ENCODE measurements at regions not wholly inside any gene's neighbourhood (a gene's known extent, or its start where the extent isn't known, plus 50 kb on each side); places are given as distances from the start of the nearest gene placed in this dataset.

DNA sequence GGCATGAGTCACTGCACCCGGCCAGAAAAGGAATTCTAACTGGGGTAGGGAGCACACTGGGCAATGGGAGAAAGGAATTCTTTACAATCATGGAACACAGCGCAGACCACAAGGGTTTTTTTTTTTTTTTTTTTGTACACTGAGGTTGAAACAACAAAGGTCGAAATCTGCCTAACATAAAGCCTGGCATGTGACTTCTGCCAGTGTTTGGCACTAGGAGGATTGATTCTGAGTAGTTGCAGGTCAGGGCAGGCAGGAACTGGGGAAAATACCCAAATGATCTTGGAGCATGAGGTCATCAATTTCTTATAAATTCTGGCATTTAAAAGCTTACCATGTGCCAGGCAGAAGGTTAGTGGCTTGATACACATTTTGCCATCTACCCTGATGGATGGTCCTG, 202.0 kb upstream of the SNX19 start:
- DNase-seq (ENCODE audit: low read depth in 2 of 2): no peak

DNA sequence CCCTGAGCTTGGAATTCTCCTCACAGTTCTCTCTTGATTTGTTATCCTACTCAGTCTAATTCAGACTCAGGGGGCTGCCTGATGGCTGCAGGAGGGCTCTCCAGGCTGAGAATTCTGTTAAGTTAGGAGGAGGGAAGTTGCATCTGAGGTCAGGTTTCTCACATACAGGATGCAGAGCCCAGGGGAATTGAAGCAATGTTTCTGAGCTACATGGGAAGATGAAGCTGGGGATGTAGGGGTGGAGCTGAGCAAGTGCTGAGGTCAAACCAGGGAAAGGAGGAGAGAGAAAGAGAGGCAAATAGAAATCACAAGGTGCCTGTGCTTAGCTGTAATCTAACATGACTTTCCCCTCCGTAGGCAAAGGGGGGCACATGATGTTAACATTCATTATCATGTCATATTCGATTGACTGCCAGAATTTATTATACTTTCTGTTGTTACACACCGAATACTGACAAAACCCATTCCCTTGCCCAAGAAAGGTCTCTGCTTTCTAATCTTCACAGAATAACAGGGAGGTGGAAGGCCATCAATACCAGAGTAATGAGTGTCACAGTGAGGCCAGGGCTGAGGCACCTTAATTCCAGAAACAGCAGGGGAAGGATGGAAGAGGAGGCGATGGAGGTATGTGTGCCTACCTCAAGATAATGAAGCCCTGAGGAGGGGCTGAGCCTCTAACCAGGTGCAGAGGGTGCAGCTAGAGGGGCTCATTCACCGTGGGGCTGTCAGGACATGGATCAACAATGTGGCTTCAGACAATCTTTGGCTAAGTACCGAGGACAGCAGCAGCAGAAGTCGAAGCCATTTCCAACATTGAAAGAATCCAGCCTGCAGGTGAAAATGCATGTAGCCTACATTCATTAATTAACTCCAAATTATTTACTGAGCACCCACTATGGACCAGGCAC, 205.4 kb upstream of the SNX19 start:
- DNase-seq (ENCODE audit: low read depth in 2 of 2): no peak

DNA sequence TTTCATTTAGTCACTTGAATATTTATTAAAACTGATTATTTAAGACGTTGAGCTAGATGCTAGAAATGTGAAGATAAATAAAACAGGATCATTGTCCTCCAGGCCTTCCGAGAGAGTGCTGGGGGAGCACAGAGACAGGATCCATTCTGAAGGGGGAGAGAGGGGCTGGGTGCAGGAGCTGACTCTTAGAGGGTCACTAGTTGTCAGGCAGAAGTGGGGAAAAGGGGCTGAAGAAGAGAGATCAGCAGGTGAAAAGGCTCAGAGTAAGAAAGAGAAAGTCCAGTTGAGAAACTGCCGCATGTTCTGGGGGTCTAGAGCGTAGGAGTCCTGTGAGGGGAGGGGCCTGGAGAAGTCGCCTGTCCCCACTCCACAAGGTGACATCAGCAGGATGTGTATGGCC, 206.2 kb upstream of the SNX19 start:
- DNase-seq (ENCODE audit: low read depth in 2 of 2): no peak

DNA sequence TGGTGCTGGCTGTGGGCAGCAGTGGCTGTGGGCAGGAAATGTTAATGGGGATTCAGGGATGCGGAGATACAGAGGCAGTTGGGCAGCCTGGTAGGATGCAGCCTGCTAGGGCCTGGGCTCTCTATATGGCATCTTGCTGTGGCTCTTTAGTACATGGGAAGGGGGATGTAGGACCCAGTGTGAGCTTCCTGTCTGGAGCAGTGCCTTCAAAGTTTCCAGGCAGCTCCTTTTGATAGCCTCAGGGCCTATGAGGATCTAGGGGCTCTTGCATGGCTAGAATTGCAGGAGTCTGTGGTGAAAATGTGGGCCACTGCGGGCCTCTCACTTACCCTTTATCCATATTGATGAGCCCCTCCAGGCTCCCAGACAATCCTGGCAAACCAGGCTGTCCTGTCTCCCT, 213.2 kb upstream of the SNX19 start:
- DNase-seq (ENCODE audit: low read depth in 2 of 2): no peak

DNA sequence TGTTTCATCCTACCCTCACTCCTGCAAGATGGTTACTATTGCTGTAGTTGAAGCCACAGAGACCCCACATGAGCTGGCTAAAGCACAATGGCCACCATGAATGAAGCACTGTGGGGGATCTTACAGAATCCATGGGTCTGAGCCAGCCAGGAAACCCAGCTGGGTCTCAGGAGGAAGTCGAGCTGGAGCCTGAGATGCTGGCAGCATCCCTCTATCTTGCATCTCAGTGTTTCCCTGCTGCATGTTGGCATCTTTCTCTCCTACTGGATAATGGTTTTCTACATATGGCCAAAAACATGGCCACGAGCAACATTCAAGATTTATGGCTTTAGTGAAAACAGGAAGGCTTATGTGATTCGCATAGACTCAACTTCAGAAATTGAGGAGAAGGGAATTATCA, 219.3 kb upstream of the SNX19 start:
- no peak for DNase-seq (ENCODE audit: low read depth in 2 of 2)

DNA sequence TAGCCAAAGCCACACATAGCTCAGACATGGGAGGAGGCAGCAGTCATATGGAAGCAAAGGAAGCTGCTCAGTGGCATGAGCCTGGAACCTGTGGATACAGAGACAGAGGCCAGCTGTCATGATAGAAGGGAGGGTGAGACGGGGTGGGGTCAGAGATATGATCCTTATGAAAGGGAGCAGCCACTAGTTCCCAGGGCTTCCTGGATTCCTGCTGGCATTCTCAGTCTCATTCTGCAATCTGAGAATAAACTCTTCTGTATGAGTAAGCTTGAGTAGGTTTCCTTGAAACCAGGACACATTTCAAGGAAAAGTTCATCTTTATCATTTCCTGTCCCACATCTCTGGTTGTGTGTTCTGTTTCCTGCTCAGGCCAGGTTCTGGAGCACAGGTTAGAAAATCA, 220.2 kb upstream of the SNX19 start:
- DNase-seq (ENCODE audit: low read depth in 2 of 2): no peak

DNA sequence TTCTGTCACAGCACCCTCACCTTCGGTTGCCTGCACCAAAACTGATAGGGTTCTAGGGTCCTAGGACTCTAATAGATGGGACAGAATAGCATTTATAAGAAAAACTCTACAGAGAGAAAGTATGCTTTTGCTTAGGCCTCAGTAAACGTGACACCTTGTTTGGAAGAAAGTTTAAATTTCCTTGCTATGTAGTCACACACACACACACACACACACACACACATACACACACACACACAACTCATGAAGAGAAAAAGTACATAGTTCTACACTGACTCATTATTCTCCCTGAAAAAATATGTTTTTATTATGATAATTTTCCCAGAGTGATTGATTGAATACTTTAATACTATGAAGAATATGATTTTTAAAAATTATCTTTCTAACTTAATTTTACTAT, 220.8 kb upstream of the SNX19 start:
- DNase-seq (ENCODE audit: low read depth in 2 of 2): no peak

DNA sequence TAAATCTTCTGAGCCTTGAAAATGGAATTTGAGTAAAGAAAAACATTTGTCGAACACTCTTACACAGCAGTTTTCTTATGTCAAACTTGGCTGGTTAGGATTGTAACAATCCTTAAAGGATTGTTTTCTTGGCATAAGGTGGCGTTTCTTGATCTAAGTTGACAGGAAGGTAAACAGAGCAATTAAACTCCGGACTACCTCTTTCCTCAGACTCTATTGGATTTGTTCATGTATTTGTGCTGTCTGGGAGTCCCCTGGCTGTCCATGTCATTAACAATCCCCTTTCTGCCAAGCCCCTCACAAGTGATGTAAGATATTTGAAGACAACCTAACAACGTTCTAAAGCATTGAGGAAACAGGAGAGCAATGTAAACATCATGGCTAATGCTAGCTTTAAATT, 222.5 kb upstream of the SNX19 start:
- no peak for DNase-seq (ENCODE audit: low read depth in 2 of 2)

DNA sequence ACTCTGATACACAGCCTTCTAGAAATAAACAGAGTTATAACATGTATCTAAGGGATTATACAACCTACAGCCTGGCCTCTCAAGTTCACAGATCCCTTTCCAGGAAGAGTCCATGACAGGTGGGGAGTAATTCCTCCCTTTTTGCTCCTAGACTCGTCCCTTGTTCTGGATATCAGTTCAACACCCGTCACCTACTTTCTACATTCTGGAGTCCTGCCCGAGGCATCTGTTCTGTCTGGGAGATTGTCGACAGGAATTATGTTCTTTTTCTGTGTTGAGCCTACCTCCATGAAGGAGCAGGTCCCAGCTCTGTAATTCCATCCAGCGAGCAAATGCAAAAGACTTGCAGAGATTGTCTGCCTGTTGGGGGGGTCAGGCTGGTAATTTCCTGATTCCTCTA, 224.6 kb upstream of the NTM start:
- no peak for DNase-seq (ENCODE audit: low read depth in 2 of 2)

DNA sequence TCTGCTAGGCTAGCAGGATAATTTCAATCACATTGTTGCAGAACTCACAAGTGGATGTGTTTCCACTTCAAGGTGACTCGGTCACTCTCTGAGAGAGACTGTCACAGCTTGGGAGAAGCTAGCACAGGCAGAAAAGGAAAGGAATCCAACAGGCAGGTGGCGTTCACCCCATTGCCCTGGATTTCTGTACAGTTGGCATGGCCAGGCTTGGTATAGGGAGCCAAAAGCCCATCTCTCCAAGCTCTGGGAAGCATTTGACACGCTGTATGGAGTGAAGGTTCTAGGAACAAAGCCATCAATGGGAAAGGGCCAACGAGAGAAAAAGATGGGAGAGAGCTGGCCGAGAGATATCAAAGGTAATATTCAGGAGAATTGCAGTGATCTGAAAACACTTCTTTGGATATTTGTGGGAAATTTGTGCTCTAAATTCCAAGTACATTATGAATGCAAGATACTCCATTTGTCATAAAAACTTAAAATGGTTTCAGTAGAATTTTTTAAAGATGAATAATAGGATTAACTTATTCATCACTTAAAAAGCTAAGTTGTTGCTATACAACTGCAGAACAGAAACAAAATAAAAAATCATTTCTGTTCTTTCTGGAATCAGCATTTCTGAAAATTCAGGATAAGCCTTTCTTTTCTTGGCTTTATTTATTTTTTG, 223.5 kb upstream of the NTM start:
- no peak for DNase-seq (ENCODE audit: low read depth in 2 of 2)

DNA sequence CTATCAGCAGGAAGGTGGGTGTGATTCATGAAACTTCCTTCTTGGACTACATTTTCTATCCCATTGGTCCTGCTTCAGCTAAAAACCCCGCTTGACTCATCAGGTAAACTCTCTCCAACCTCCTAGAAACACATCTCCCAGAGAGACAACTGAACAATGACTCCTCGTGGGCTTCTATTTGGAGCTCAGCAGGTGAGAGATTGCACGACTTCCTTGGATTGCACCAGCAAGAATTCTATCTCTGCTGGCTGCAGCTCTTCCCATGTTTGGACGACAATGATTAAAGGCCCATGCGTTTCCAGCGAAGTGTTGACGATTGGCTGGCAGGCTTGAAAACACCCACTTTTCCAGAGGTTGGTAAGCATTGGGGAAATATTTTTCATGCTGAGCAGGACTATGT, 216.1 kb upstream of the NTM start:
- no peak for DNase-seq (ENCODE audit: low read depth in 2 of 2)

DNA sequence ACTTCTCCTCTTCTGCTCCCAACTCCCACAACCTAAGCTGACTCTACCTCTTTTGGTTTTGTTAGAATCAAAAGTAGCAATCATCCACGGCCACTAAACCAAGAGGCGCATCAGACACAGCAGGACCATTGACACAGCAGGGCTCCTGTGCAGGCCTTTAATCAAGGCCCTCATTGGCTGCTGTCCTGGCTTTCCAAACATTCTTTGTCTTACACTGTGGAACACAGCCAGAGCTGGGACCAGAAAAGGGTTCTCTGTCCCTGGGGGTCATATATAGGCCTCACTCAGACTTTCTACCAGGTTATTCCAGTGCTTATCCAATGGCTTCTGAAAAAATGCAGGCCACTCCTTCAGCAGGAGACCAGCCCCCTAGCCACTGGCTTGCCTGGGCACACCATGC, 212.7 kb upstream of the NTM start:
- no peak for DNase-seq (ENCODE audit: low read depth in 2 of 2)

DNA sequence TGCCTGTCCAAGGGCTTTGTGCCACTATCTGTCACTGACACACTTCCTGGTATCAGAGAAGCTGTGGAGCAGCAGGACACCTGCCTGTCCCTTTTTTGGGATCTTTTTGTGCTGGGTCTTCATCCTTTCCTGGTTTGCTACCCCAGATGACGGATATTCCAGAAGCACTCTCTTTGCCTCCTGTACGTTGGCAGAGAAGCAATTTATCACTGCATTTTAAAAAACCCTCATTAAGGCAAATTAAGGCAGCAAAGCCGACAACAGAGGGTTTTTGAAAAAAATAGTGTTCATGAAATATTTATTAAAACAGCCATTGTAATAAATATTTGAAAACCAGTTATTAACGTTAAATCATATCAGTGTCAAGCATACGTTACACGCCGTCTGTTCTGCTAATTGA, 209.6 kb upstream of the NTM start:
- no peak for DNase-seq (ENCODE audit: low read depth in 2 of 2)

DNA sequence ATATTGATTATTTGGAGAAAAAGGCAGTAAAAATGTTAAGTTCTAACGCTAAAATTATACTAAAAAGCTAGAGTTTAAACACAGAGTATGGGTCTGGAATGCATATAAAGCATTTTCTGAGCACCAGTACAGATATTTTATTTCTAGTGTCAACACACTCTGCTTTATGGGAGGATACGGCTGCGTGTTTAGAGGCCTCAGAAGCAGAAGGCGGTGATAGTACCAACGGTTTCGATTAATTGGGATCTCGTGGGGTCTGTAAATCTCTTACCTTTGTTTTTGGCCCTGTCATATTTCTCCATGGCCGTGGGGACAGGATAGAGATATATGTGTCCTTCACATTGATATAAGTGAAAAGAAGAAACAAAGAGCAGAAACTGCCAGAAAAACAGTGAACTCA, 206.8 kb upstream of the NTM start:
- no peak for DNase-seq (ENCODE audit: low read depth in 2 of 2)

DNA sequence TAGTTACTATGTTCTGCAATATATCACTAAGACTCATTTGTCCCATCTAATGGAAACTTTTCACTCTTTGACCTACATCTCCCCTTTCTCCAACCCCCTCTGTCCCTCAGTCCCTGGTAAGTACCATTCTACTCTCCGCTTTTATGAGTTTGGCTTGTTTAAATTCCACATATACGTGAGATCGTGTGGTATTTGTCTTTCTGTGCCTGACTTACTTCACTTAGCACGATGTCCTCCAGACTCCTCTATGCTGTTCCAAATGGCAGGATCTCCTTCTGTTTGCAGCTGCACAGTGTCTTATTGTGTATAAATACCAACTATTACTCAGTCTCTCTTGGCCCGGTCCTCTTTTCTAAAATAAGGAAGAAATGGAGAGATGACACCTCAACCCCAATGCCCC, 205.4 kb upstream of the NTM start:
- DNase-seq (ENCODE audit: low read depth in 2 of 2): no peak

DNA sequence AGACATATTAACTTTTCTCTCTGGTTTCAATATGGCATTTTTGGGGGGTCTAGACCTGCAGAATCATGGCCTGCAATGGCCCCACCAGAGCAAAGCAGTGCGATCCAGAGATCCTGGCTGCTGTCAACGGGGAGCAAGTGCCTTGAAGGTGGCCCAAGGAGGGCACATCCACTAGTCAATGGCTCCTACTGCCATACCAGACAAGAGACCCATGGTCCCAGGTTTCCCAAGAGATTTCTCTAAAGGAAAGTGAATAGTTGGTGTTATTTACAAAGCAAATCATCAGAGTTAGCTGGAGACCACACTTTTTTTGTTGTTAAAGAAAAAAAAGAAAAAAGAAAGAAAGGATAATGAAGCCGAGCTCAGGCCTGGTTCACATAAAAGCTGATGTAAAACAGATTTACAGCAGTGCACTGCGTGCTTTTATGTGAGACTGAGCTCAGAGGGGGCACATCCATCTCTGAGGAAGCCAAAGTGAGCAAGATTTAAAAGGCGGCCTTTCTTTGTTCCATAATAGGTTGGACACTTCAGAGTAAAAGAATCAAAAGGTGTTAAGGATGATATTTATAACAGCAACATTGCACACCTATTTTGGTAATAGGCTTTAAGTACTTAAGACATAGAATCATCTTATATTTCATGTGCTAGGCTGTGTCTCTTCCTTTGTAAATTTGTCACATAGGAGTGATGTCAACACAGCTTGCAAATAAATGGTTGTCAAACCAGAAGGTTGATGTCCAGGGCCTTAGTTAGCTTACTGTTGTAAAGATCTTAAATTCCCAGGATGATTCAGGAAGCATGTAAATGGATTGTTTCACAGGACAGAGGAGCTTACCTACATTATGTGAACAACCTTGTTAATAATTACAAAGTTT, 201.3 kb upstream of the NTM start:
- no peak for DNase-seq (ENCODE audit: low read depth in 2 of 2)

DNA sequence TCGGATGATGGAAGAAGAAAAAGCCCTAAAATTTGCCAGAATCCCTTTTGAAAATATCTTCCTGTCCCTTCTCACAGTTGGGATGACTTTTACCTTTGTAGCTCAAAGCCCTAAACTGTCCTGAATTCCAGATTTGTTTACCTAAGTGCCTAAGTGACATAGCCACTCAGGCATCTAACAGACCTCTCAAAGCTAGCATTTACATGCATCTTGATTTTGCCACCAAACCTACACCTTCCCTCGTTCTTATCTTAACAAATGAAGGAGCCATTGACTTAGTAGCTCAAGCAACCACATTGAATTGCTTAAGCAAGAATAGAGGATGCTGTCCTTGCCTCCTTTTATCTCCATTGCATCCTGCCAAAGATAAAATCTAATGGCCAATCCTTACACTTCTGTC, 198.4 kb upstream of the NTM start:
- DNase-seq (ENCODE audit: low read depth in 2 of 2): no peak

DNA sequence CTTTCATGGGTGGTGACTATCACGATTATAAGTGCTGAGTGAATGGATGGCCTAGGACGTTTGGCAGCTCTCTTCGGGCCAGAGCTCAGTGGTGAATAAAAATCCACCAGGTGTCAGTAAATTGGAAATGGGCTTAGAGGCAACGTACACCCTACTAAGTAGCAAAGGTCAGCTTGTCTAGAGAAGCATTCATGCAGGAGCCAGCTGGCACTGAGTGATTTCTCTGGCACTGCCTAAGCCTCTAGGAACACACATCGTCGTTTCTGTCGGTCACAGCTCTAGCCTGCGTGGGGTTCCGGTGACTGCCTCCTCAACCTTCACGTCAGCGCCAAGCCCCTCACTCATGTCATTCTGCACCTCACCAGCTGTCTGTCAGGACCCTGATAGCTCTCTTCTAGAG, 192.4 kb upstream of the NTM start:
- DNase-seq (ENCODE audit: low read depth in 2 of 2): no peak

DNA sequence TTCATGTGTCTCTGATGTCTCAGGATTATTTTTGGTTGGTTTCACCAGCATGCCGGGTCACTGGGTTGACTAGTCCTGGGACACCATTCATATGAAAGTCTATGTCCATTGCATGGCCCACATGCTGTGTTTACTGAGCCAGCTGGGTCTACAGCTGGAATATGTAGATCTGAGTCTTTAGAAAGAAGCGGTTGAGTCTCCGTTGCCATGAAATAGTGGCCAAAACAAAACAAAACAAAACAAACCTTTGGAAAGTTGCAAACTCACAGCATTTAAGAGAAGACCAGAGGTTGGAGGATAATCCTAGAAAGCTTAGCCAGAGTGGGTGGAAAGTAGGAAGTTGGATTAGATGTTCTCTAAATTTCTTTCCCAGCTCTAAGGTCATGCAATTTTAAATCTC, 191.8 kb upstream of the NTM start:
- no peak for DNase-seq (ENCODE audit: low read depth in 2 of 2)

DNA sequence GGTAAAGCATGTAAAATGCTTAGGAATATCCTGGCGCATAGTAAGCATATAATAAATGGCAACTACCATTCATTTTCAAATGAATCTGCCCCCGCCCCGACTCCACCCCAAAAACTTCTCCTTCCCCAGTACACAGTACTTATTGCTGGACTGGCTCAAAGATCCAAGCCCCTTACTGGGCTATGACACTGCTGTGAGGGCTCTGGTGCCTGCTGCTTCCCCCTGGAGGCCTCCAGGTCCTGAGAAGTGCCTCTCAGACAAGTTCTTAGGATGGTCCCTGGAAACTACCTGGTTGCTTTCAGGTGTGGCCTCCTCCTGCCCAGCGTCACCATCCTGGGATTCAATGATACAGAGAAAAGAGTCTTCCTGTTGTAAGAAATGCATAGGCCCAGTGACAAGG, 190.6 kb upstream of the NTM start:
- no peak for DNase-seq (ENCODE audit: low read depth in 2 of 2)

DNA sequence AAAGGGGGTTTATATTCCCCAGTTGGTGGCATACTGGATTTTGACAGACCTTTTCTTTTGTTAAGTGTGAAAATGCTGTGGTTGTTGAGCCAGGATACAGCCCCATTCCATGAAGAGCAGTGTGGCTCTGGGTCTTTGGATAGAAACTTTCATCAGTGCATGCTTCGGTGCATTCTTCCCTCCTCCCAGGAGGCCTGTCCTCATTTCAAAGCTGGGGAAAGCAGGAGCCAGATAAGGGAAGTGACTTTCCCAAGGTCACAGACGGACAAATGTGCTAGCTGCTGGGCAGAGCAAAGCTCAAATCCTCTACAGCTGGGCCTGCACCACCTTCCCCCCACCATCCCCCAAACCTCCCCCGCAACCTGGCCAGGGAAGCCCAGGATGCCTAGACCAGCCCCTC, 184.5 kb upstream of the NTM start:
- DNase-seq (ENCODE audit: low read depth in 2 of 2): no peak

DNA sequence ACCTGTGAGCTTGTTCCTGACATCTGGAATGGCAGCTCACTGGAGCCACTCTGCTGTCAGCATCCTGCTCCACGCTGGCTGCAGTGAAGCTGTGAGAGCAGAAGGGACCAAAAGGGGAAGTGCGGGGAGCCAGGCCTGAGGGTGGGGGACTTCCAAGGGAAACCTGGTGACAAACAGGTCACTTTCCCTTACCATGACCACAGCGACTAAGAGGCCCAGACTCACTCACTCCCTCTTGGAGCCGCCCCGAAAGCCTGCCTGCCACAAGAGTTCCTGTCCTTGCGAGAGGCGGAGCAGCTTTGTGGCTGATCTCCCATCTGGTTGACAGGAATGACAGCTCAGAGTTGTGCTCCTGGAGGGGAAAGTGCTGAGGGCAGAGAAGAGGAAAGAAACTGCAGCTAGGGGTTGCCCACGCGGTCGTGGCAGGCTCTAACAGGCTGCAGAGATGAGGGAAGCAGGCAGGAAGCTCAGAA, 183.8 kb upstream of the NTM start:
- no peak for DNase-seq (ENCODE audit: low read depth in 2 of 2)
